Trophoblast cell (in vitro differentiated cells and primary cell): ENCODE measurements at regions not wholly inside any gene's neighbourhood (a gene's known extent, or its start where the extent isn't known, plus 50 kb on each side); places are given as distances from the start of the nearest gene placed in this dataset.
"Not testable (repeated sequence)": the region's sequence is repeated elsewhere in the genome, so short reads cannot be mapped to it uniquely, and the experiment has no call there.

Experiments
- DNase-seq, 2 donors: peaks; one replicate each; pipeline ENCODE4 v3.0.0-alpha.2; 2016
- H2AFZ ChIP-seq: 2 replicates; pipeline ENCODE4 v1.6.1; 2013; ENCODE audit warnings: low read length, moderate library complexity, mild to moderate bottlenecking; ENCODE audit not compliant: insufficient read depth, poor library complexity
- H2AK5ac ChIP-seq: 2 replicates; pipeline ENCODE4 v1.6.1; 2013; ENCODE audit warnings: mild to moderate bottlenecking, low read length
- H2BK120ac ChIP-seq: 2 replicates; pipeline ENCODE4 v1.6.1; 2013; ENCODE audit warnings: low read length, mild to moderate bottlenecking, moderate library complexity; ENCODE audit not compliant: insufficient read depth, poor library complexity
- H2BK12ac ChIP-seq: 2 replicates; pipeline ENCODE4 v1.6.1; 2013; ENCODE audit warnings: mild to moderate bottlenecking, low read length, moderate library complexity
- H2BK5ac ChIP-seq: 2 replicates; pipeline ENCODE4 v1.6.1; 2013; ENCODE audit warnings: low read length, low read depth, moderate library complexity, mild to moderate bottlenecking; ENCODE audit not compliant: poor library complexity
- H3K14ac ChIP-seq: 2 replicates; pipeline ENCODE4 v1.6.1; 2013; ENCODE audit warnings: mild to moderate bottlenecking, low read length
- H3K18ac ChIP-seq: 2 replicates; pipeline ENCODE4 v1.6.1; 2013; ENCODE audit warnings: mild to moderate bottlenecking, low read length
- H3K23ac ChIP-seq: 2 replicates; pipeline ENCODE4 v1.6.1; 2013; ENCODE audit warnings: low read length
- H3K27ac ChIP-seq: 2 replicates; pipeline ENCODE4 v1.5.1; 2013; ENCODE audit warnings: low read depth, mild to moderate bottlenecking, inconsistent platforms, low read length, moderate library complexity
- H3K27me3 ChIP-seq: 2 replicates; pipeline ENCODE4 v1.6.1; 2013; ENCODE audit warnings: inconsistent platforms, mild to moderate bottlenecking, low read length, moderate library complexity; ENCODE audit not compliant: insufficient read depth
- H3K36me3 ChIP-seq, 2 experiments: 1 replicate in 1 of 2; 2 replicates in 1 of 2; pipeline ENCODE4 v1.6.1; 2013; ENCODE audit warnings: low read length in 2 of 2, mild to moderate bottlenecking in 2 of 2, moderate library complexity in 1 of 2; ENCODE audit not compliant: insufficient read depth in 2 of 2, control insufficient read depth in 1 of 2
- H3K4ac ChIP-seq: 2 replicates; pipeline ENCODE4 v1.6.1; 2013; ENCODE audit warnings: low read depth, mild to moderate bottlenecking, low read length, moderate library complexity
- H3K4me1 ChIP-seq, 2 experiments: 1 replicate in 1 of 2; 2 replicates in 1 of 2; pipeline ENCODE4 v1.6.1; 2013; ENCODE audit warnings: low read length in 2 of 2, mild to moderate bottlenecking in 2 of 2, moderate library complexity in 1 of 2; ENCODE audit not compliant: insufficient read depth in 2 of 2, control insufficient read depth in 1 of 2
- H3K4me2 ChIP-seq: 2 replicates; pipeline ENCODE4 v1.6.1; 2013; ENCODE audit warnings: inconsistent platforms, mild to moderate bottlenecking, low read length, moderate library complexity
- H3K4me3 ChIP-seq: 2 replicates; pipeline ENCODE4 v1.5.1; 2013; ENCODE audit warnings: mild to moderate bottlenecking, low read depth, low read length, inconsistent platforms
- H3K79me1 ChIP-seq: one replicate; pipeline ENCODE4 v1.6.1; 2013; ENCODE audit warnings: low read length
- H3K79me2 ChIP-seq: 2 replicates; pipeline ENCODE4 v1.6.1; 2013; ENCODE audit warnings: low read length, mild to moderate bottlenecking; ENCODE audit not compliant: control insufficient read depth, insufficient read depth, poor library complexity
- H3K9ac ChIP-seq: 2 replicates; pipeline ENCODE4 v1.6.1; 2013; ENCODE audit warnings: mild to moderate bottlenecking, low read length
- H3K9me3 ChIP-seq: 2 replicates; pipeline ENCODE4 v1.6.1; 2013; ENCODE audit warnings: low read depth, mild to moderate bottlenecking, control low read depth, inconsistent platforms, low read length; ENCODE audit not compliant: insufficient read depth
- H4K12ac ChIP-seq: 2 replicates; pipeline ENCODE4 v1.6.1; 2013; ENCODE audit warnings: low read depth, mild to moderate bottlenecking, low read length, moderate library complexity
- H4K8ac ChIP-seq: 2 replicates; pipeline ENCODE4 v1.6.1; 2013; ENCODE audit warnings: low read depth, mild to moderate bottlenecking, low read length, moderate library complexity
- H4K91ac ChIP-seq: one replicate; pipeline ENCODE4 v1.6.1; 2013; ENCODE audit warnings: low read depth, mild to moderate bottlenecking, low read length, moderate library complexity
- WGBS: extraction: QIAGEN DNeasy Blood & Tissue Kit; methylation state at CpG from one replicate; pipeline ENCODE4 v1.1.7; 2013; ENCODE audit warnings: missing lambda C conversion rate; ENCODE audit not compliant: insufficient read length, insufficient coverage; ENCODE audit errors: extremely low coverage; 5-methylcytosine and 5-hydroxymethylcytosine counted together

- no peak overlapping the region for H3K18ac ChIP-seq
- H2AFZ ChIP-seq, result no peak overlapping the region
- H3K14ac ChIP-seq, result no peak overlapping the region
- no peaks in the 10 kb centered on the region for H3K27me3 ChIP-seq
- no CpG with 5 or more reads among the region's 3 CpGs for WGBS
- no peak overlapping the region for H4K8ac ChIP-seq
- H3K79me1 ChIP-seq, result no peaks in the 10 kb centered on the region
- no peak overlapping the region for H2BK12ac ChIP-seq
- H3K36me3 ChIP-seq, result no peaks in the 10 kb centered on the region
- H3K9me3 ChIP-seq, result no peaks in the 10 kb centered on the region
- no peak overlapping the region for H2BK5ac ChIP-seq
- H4K12ac ChIP-seq, result no peak overlapping the region
- H3K9ac ChIP-seq, result no peak overlapping the region
- no peaks in the 10 kb centered on the region for H3K79me2 ChIP-seq
- no peak overlapping the region for H2AK5ac ChIP-seq
- H3K4me1 ChIP-seq, result no peaks in the 10 kb centered on the region
- H3K4me2 ChIP-seq, result no peak overlapping the region
- no peak overlapping the region for H2BK120ac ChIP-seq
- H3K4ac ChIP-seq, result no peak overlapping the region
- H3K27ac ChIP-seq, result no peak overlapping the region
- DNase-seq, result no peak
- H4K91ac ChIP-seq, result no peak overlapping the region
- no peak overlapping the region for H3K4me3 ChIP-seq
- no peak overlapping the region for H3K23ac ChIP-seq
These were observed 99.4 kb downstream of the TMEM215 start for GRCh38 chr9:32882705-32883104.

GRCh38 chr9:32884482-32884881, 101.1 kb downstream of the TMEM215 start:
- H2BK120ac ChIP-seq, result no peak overlapping the region
- no CpG with 5 or more reads among the region's 1 CpG for WGBS

GRCh38 chr9:32886021-32886420, 102.7 kb downstream of the TMEM215 start:
- Histone ChIP-seq H3K79me1 (no peaks in the 10 kb centered on the region), H2BK120ac (no peak overlapping the region), H3K27ac (no peak overlapping the region), H3K36me3 (no peaks in the 10 kb centered on the region), H3K14ac (no peak overlapping the region), H2AFZ (no peak overlapping the region), H3K79me2 (no peaks in the 10 kb centered on the region), H2AK5ac (no peak overlapping the region), H3K23ac (no peak overlapping the region), H3K18ac (no peak overlapping the region), H2BK5ac (no peak overlapping the region), H3K27me3 (no peaks in the 10 kb centered on the region), H2BK12ac (no peak overlapping the region), H3K9ac (no peak overlapping the region), H4K12ac (no peak overlapping the region), H3K9me3 (no peaks in the 10 kb centered on the region), H3K4me2 (no peak overlapping the region), H3K4ac (no peak overlapping the region), H4K91ac (no peak overlapping the region), H4K8ac (no peak overlapping the region), H3K4me3 (no peak overlapping the region), H3K4me1 (no peaks in the 10 kb centered on the region)
- DNase-seq, result no peak
- no CpG with 5 or more reads among the region's 4 CpGs for WGBS

More at GRCh38 chr9:32884482-32884881, 101.1 kb downstream of the TMEM215 start:
- Histone ChIP-seq H3K9me3 (no peaks in the 10 kb centered on the region), H3K4me1 (no peaks in the 10 kb centered on the region), H3K27me3 (no peaks in the 10 kb centered on the region), H3K4me2 (no peak overlapping the region), H3K36me3 (no peaks in the 10 kb centered on the region), H4K12ac (no peak overlapping the region), H3K79me2 (no peaks in the 10 kb centered on the region), H3K18ac (no peak overlapping the region), H3K79me1 (no peaks in the 10 kb centered on the region), H2AK5ac (no peak overlapping the region), H3K4me3 (no peak overlapping the region), H4K8ac (no peak overlapping the region), H3K23ac (no peak overlapping the region), H4K91ac (no peak overlapping the region), H2BK5ac (no peak overlapping the region), H2AFZ (no peak overlapping the region), H3K27ac (no peak overlapping the region), H3K14ac (no peak overlapping the region), H3K4ac (no peak overlapping the region), H2BK12ac (no peak overlapping the region), H3K9ac (no peak overlapping the region)
- no peak for DNase-seq

GRCh38 chr9:32894485-32894884, 106.9 kb downstream of the APTX start:
- not testable (repeated sequence) for H3K27ac ChIP-seq, H3K9ac ChIP-seq, H3K14ac ChIP-seq, H4K8ac ChIP-seq, H4K91ac ChIP-seq, H2BK12ac ChIP-seq, H2BK120ac ChIP-seq, H2AK5ac ChIP-seq, H3K4ac ChIP-seq, DNase-seq, H3K36me3 ChIP-seq, H3K79me1 ChIP-seq, H2BK5ac ChIP-seq, H3K4me1 ChIP-seq, H3K23ac ChIP-seq, H3K4me3 ChIP-seq, H3K79me2 ChIP-seq, H2AFZ ChIP-seq, H3K18ac ChIP-seq, H4K12ac ChIP-seq, H3K4me2 ChIP-seq, H3K9me3 ChIP-seq, H3K27me3 ChIP-seq
- no CpG with 5 or more reads among the region's 3 CpGs for WGBS
